ENCODE measurements at regions not wholly inside any gene's neighbourhood (a gene's known extent, or its start where the extent isn't known, plus 50 kb on each side); places are given as distances from the start of the nearest gene placed in this dataset.

- Histone ChIP-seq H3K27me3 (no peaks in the 10 kb centered on the region), H3K4me3 (no peak overlapping the region), H3K9me3 (no peaks in the 10 kb centered on the region), H3K27ac (no peak overlapping the region), H3K4me1 (no peaks in the 10 kb centered on the region), H3K36me3 (no peaks in the 10 kb centered on the region)
- ATAC-seq: no peak
- TF ChIP-seq CTCF (IDR thresholded peaks at IDR 0.05) (no peak), POLR2A (IDR thresholded peaks at IDR 0.05) (no peak)
- no peak for DNase-seq
- intact Hi-C loops (cut with DNase I): no loop called here
- 6% methylated on average over 5 of the region's 5 CpGs for WGBS (ENCODE audit: insufficient coverage, low coverage, low lambda C conversion rate, missing lambda C conversion rate)
Measured at GRCh38 chr4:22192084-22192511, 243.5 kb upstream of the KCNIP4 start.

GRCh38 chr4:22191565-22191964, 243.0 kb upstream of the KCNIP4 start:
- no peak for TF ChIP-seq POLR2A (IDR thresholded peaks at IDR 0.05)
- TF ChIP-seq CTCF (IDR thresholded peaks at IDR 0.05): no peak
- DNase-seq (no peak), ATAC-seq (no peak)
- no peaks in the 10 kb centered on the region for H3K4me1 ChIP-seq
- intact Hi-C loops (cut with DNase I): no loop called here
- no peak overlapping the region for H3K27ac ChIP-seq
- no peaks in the 10 kb centered on the region for H3K27me3 ChIP-seq
- no peak overlapping the region for H3K4me3 ChIP-seq
- H3K9me3 ChIP-seq: no peaks in the 10 kb centered on the region
- WGBS (ENCODE audit: insufficient coverage, low coverage, low lambda C conversion rate, missing lambda C conversion rate): 38% methylated on average over 2 of the region's 2 CpGs
- H3K36me3 ChIP-seq: no peaks in the 10 kb centered on the region

GRCh38 chr4:22190855-22191254, 242.3 kb upstream of the KCNIP4 start:
- TF ChIP-seq POLR2A (IDR thresholded peaks at IDR 0.05) (no peak), CTCF (IDR thresholded peaks at IDR 0.05) (no peak)
- Histone ChIP-seq H3K36me3 (no peaks in the 10 kb centered on the region), H3K27ac (no peak overlapping the region), H3K4me1 (no peaks in the 10 kb centered on the region), H3K4me3 (no peak overlapping the region), H3K27me3 (no peaks in the 10 kb centered on the region), H3K9me3 (no peaks in the 10 kb centered on the region)
- ATAC-seq (no peak), DNase-seq (no peak)
- no CpG with 5 or more reads among the region's 1 CpG for WGBS (ENCODE audit: insufficient coverage, low coverage, low lambda C conversion rate, missing lambda C conversion rate)
- intact Hi-C loops (cut with DNase I): no loop called here

- ATAC-seq (no peak), DNase-seq (no peak)
- Histone ChIP-seq H3K36me3 (no peaks in the 10 kb centered on the region), H3K9me3 (no peaks in the 10 kb centered on the region), H3K4me1 (no peaks in the 10 kb centered on the region), H3K4me3 (no peak overlapping the region), H3K27me3 (no peaks in the 10 kb centered on the region), H3K27ac (no peak overlapping the region)
- TF ChIP-seq CTCF (IDR thresholded peaks at IDR 0.05) (no peak), POLR2A (IDR thresholded peaks at IDR 0.05) (no peak)
- intact Hi-C loops (cut with DNase I): no loop called here
- 35% methylated on average over 2 of the region's 2 CpGs for WGBS (ENCODE audit: insufficient coverage, low coverage, low lambda C conversion rate, missing lambda C conversion rate)
Measured at GRCh38 chr4:22187203-22187820, 238.7 kb upstream of the KCNIP4 start.

GRCh38 chr4:22181736-22182135, 233.2 kb upstream of the KCNIP4 start:
- H3K36me3 ChIP-seq: no peaks in the 10 kb centered on the region
- TF ChIP-seq POLR2A (IDR thresholded peaks at IDR 0.05): no peak
- TF ChIP-seq CTCF (IDR thresholded peaks at IDR 0.05): no peak
- no peak overlapping the region for H3K4me3 ChIP-seq
- no peaks in the 10 kb centered on the region for H3K27me3 ChIP-seq
- DNase-seq (no peak), ATAC-seq (no peak)
- H3K27ac ChIP-seq: no peak overlapping the region
- no peaks in the 10 kb centered on the region for H3K9me3 ChIP-seq
- intact Hi-C loops (cut with DNase I): no loop called here
- no peaks in the 10 kb centered on the region for H3K4me1 ChIP-seq
